Astrocyte of the cerebellum (primary cell): ENCODE measurements at regions not wholly inside any gene's neighbourhood (a gene's known extent, or its start where the extent isn't known, plus 50 kb on each side); places are given as distances from the start of the nearest gene placed in this dataset.
"Not testable (repeated sequence)": the region's sequence is repeated elsewhere in the genome, so short reads cannot be mapped to it uniquely, and the experiment has no call there.

Experiments used
- DNase-seq: peaks from one replicate; pipeline ENCODE4 v3.0.0-alpha.2; 2011; ENCODE audit warnings: low read depth
- H3K4me3 ChIP-seq: 2 replicates; pipeline ENCODE4 v1.5.1; 2011; ENCODE audit warnings: mild to moderate bottlenecking, low read depth, low read length, moderate library complexity
- CTCF ChIP-seq: IDR thresholded peaks from 2 replicates; pipeline ENCODE4 v1.5.1; 2012; ENCODE audit warnings: low read length, low read depth, moderate library complexity, mild to moderate bottlenecking; ENCODE audit errors: missing control alignments
- in situ Hi-C: cut with HindIII; loops from 2 replicates; pipeline ENCODE4 v1.10.0; 2017; ENCODE audit warnings: low sequenced_read_pairs

- peak; percentile 7 for TF ChIP-seq CTCF
- H3K4me3 ChIP-seq, result no peak overlapping the region
- in situ Hi-C loops, result no loop called here
- DNase-seq, result no peak
Observed at GRCh38 chr7:68063171-68063570, 1066.5 kb downstream of the TYW1 start.

- DNase-seq, result no peak
- no peak for TF ChIP-seq CTCF
- H3K4me3 ChIP-seq, result no peak overlapping the region
- in situ Hi-C loops, result no loop called here
Observed at GRCh38 chr7:68065581-68065980, 1068.9 kb downstream of the TYW1 start.

GRCh38 chr7:68067845-68068244, 1071.2 kb downstream of the TYW1 start:
- H3K4me3 ChIP-seq, result no peak overlapping the region
- TF ChIP-seq CTCF, result no peak
- no peak for DNase-seq
- in situ Hi-C loops, result no loop called here

- no peak overlapping the region for H3K4me3 ChIP-seq
- TF ChIP-seq CTCF, result no peak
- in situ Hi-C loops, result no loop called here
- no peak for DNase-seq
Observed at GRCh38 chr7:68070992-68071391, 1074.4 kb downstream of the TYW1 start.

GRCh38 chr7:68073701-68074100, 1077.1 kb downstream of the TYW1 start:
- in situ Hi-C loops, result no loop called here
- H3K4me3 ChIP-seq, result no peak overlapping the region
- TF ChIP-seq CTCF, result no peak
- DNase-seq, result no peak

GRCh38 chr7:68074242-68074641, 1077.6 kb downstream of the TYW1 start:
- in situ Hi-C loops, result no loop called here
- H3K4me3 ChIP-seq, result no peak overlapping the region
- no peak for DNase-seq
- TF ChIP-seq CTCF, result no peak

GRCh38 chr7:68078157-68078710, 1081.6 kb downstream of the TYW1 start:
- no peak for TF ChIP-seq CTCF
- H3K4me3 ChIP-seq, result no peak overlapping the region
- no peak for DNase-seq
- in situ Hi-C loops, result no loop called here

GRCh38 chr7:68082066-68082960, 1085.7 kb downstream of the TYW1 start:
- H3K4me3 ChIP-seq, in situ Hi-C loops, DNase-seq: not testable (repeated sequence)
